DND-41 (cell line): ENCODE measurements at regions not wholly inside any gene's neighbourhood (a gene's known extent, or its start where the extent isn't known, plus 50 kb on each side); places are given as distances from the start of the nearest gene placed in this dataset.

Experiments
- CTCF ChIP-seq: IDR thresholded peaks from 2 replicates; pipeline ENCODE4 v1.5.1; 2012; ENCODE audit warnings: borderline replicate concordance, low read length, moderate library complexity, mild to moderate bottlenecking; ENCODE audit not compliant: poor library complexity, severe bottlenecking; ENCODE audit errors: extremely low read depth
- EZH2 ChIP-seq: IDR thresholded peaks from 3 replicates; pipeline ENCODE4 v1.6.1; 2012; ENCODE audit warnings: borderline replicate concordance, low read depth, mild to moderate bottlenecking, moderate library complexity, low read length, inconsistent platforms; ENCODE audit not compliant: severe bottlenecking

- TF ChIP-seq CTCF (no peak), EZH2 (no peak)
Observed at GRCh38 chr2:16943279-16943958, 277.8 kb upstream of the CYRIA start.
